HG02623 (cell line): ENCODE measurements at regions not wholly inside any gene's neighbourhood (a gene's known extent, or its start where the extent isn't known, plus 50 kb on each side); places are given as distances from the start of the nearest gene placed in this dataset.
"Not testable (repeated sequence)": the region's sequence is repeated elsewhere in the genome, so short reads cannot be mapped to it uniquely, and the experiment has no call there.

Experiments used
- ATAC-seq: cut with Tn5 transposase; IDR thresholded peaks from one replicate; pipeline ENCODE4 v1.9.1; 2021; ENCODE audit warnings: moderate library complexity; ENCODE audit not compliant: unreplicated experiment

GRCh38 chr12:97005174-97005573 is 98.1 kb downstream of the NEDD1 start:
- ATAC-seq = no peak

- no peak for ATAC-seq
Observed at GRCh38 chr12:97005646-97006045, 98.6 kb downstream of the NEDD1 start.

DNA sequence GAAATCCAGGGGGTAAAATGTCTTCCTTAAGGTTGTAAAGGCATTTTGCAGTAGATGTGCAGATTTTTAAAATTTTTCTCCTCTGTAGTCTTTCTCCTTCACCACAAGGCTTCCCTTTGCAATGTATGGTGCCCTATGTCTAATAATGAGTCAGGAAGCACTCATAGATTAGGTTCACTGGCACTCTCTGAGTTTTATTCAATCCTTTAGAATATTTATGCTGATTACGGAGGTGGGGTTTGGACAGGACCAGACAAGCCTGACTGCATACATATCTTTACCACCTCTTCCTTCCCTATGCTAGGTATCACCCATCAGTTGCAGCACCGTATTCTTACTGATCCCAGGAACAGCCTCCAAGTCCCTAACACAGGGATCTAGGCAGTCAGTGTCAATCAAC is 99.5 kb downstream of the NEDD1 start:
- no peak for ATAC-seq

DNA sequence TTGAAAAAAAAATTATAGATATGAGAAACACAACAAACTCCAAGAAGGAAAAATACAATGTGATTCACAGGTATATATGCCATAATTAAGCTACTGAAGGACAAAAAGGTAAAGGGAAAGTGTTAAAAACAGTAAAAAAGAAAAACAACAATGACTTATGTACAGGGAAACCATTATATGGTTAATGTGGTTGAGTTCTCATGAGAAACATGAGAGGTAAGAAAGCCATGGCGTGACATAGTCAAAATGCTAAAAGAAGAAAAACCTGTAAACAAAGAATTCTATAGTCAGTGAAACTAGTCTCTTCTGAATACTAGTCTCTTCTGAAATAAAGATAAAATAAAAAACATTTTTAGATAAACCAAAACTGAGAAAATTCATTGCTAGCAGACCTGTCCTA is 109.1 kb downstream of the NEDD1 start:
- no peak for ATAC-seq

- ATAC-seq = no peak
Observed at GRCh38 chr12:97017213-97017612, 110.2 kb downstream of the NEDD1 start.

GRCh38 chr12:97022536-97023230 is 115.6 kb downstream of the NEDD1 start:
- no peak for ATAC-seq

DNA sequence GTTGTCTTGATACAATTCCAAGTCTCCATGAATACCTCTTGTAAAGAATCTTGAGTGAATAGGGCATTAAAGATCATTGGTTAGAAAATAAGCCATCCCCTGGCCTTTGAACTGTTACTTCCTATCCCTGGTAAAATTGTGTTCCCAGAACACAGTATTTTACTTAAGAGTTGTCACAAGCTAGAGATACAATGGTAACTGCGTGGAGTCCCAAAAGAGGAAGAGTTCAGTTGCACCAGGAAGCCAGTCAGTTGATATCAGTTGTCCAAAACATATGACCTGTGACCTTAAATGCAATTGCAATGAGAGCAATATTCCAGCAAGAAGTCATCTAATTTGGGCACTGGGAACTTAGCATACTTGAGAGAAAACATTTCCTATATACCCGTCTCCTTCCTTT is 117.3 kb downstream of the NEDD1 start:
- ATAC-seq = no peak

DNA sequence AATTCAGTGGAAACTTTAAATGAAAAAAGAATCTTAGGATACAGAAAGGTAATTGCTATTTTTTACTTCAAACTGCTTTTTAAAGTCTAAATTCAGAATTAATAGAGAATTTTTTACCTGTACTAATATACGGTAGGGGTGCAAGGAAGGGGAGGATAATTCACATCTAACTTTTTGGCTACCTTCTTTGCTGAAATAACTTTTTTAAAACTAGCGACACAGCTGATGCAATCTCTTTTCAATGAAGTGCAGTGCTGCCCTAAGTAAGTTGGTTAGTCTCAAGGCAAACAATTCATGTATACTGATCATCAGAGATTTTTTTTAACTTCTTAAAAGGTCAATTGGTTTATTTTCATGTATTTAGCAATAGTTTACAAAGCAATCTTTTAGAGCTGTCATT is 119.8 kb downstream of the NEDD1 start:
- ATAC-seq = no peak

- no peak for ATAC-seq
Observed at GRCh38 chr12:97027482-97027881, 120.4 kb downstream of the NEDD1 start.

DNA sequence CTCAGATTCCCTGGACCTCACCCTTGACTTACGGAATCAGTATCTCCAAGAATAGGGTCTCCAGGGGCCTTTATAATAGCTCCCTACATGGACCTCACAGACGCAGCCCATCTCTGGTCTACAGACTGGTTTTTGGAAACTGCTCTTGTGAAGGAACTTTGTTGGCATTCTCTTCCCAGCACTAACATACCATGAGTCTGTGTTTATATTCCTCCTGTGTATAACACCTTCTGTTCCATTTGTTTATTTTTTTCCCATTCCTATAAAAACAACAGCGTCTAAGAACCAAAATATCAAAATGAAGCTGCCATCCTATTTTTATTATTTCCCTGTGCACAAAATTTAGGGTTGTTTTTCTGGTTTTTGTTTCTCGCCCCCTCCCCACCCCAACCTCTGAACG is 131.1 kb downstream of the NEDD1 start:
- no peak for ATAC-seq

DNA sequence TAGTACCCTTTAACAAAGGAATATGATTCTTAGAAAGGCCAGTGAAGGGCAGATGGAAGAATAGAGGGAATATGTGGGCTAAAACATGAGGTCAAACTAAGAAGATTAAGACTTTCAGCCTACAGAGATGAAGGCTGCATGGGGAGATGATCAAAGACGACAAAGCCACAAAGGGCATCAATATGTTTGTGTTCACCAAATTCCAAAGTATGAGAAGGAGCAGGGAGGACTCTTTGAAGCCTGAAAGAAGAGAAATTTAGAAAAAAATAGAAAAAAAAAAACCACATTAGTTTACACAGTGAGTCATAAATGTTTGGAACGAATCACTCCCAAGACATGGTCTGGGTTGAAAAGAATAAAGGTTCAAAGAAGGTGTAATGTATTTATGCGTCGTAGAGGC is 131.8 kb downstream of the NEDD1 start:
- ATAC-seq = no peak

DNA sequence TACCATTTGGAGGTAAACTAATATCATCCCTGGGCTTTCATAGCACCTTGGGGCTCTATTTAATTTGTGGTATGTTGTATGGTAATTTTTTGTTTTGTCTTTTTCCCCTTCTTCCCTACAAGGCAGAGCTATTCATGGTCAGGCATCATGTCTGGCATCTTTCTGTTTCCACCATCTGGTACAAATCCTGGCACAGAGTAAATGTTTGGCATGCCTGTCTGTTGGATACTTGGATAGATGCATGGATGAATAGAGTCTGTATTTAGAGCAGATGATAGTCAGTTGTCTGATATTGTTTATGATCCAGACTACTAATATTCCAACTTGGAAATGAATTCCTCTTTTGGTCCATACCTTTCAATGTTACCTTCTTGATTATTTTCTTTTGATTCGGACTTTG is 139.8 kb downstream of the NEDD1 start:
- no peak for ATAC-seq

DNA sequence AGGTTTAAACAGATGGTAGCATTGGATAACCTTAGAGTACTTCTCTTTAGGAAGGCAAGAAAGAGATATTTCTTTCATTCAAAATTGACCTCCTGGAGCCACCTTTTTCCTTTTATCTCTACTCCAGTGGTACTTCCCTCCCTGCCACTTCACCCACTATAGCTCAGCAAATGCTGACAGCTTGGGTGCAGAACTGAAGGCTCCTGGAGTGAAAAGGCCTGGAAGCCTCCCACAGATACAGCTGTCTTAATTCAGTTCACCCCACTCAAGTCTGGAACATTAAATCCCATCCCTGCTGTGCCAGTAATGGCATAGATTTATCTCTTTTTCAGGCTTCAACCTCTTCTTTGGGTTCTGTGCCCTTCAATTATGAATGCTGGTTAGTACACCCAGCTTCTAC is 140.3 kb downstream of the NEDD1 start:
- no peak for ATAC-seq

- no peak for ATAC-seq
Observed at GRCh38 chr12:97048421-97049035, 141.5 kb downstream of the NEDD1 start.

GRCh38 chr12:97050509-97050908 is 143.5 kb downstream of the NEDD1 start:
- no peak for ATAC-seq

- ATAC-seq = no peak
Observed at GRCh38 chr12:97051341-97051740, 144.3 kb downstream of the NEDD1 start.

DNA sequence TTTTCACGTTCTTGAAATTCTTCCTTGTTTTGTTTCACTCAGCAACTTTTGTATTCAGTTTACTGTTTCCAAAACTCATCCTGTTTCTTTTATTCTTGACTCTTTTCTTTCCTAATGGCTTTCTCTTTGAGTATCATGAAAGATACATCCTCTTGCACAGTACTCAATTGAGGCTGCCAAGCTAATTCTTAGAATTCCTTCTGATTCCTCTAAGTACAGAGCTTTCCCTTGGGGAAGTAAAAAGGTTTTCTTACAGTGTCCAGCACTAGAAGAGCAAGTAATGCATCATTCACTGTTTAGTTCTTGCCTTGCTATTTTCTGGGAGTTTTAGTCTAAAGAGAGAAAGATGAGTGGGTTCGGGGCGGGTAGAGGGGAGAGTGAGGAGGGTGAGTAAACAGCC is 154.1 kb downstream of the NEDD1 start:
- no peak for ATAC-seq

GRCh38 chr12:97063292-97063935 is 156.4 kb downstream of the NEDD1 start:
- no peak for ATAC-seq

- no peak for ATAC-seq
Observed at GRCh38 chr12:97075161-97075933, 168.3 kb downstream of the NEDD1 start.

- no peak for ATAC-seq
Observed at GRCh38 chr12:97075934-97076630, 169.0 kb downstream of the NEDD1 start.

DNA sequence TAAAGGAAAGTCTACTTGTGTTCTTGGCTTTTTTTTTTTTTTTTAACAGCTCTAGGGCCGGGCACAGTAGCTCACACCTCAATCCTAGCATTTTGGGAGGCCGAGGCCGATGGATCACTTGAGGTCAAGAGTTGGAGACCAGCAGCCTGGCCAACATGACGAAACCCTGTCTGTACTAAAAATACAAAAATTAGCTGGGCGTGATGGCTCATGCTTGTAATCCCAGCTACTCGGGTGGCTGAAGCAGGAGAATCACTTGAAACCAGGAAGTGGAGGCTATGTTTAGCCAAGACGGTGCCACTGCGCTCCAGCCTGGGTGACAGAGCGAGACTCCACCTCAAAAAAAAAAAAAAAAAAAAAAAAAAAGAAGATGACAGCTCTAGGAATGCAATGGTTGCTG is 169.9 kb downstream of the NEDD1 start:
- ATAC-seq = not testable (repeated sequence)
